HG03521 (cell line): ENCODE measurements at regions not wholly inside any gene's neighbourhood (a gene's known extent, or its start where the extent isn't known, plus 50 kb on each side); places are given as distances from the start of the nearest gene placed in this dataset.

Experiments
- ATAC-seq: cut with Tn5 transposase; IDR thresholded peaks from one replicate; pipeline ENCODE4 v1.9.1; 2021; ENCODE audit warnings: mild to moderate bottlenecking, moderate library complexity; ENCODE audit not compliant: unreplicated experiment

GRCh38 chr1:209276321-209276720 lies 307.2 kb upstream of the CAMK1G start:
- ATAC-seq: no peak

- ATAC-seq: no peak
Measured at GRCh38 chr1:209277662-209278061, 305.9 kb upstream of the CAMK1G start.

GRCh38 chr1:209291715-209292114 lies 291.8 kb upstream of the CAMK1G start:
- ATAC-seq: no peak

GRCh38 chr1:209302779-209303568 lies 280.5 kb upstream of the CAMK1G start:
- no peak for ATAC-seq

GRCh38 chr1:209304166-209304565 lies 279.3 kb upstream of the CAMK1G start:
- ATAC-seq: no peak

- no peak for ATAC-seq
Measured at GRCh38 chr1:209305221-209305954, 278.1 kb upstream of the CAMK1G start.

DNA sequence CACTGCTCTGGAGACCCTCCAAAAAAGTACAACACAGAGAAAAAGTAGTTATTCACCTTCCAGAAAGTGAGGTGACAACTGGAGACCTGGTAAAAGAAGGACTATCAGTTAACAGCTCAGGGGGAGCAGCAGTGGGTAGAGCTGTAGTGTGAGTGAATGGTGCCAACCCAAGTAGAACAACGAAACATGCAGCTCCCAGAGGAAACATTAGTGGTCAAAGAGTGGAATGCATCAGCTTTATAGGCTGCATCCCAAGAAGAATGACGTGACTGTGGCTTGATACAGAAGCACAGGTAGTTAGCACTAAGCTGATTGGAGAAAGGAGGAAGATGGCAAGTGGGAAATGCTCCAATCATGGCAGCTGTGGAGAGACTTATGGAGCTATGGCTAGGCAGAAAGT lies 275.7 kb upstream of the CAMK1G start:
- no peak for ATAC-seq

- no peak for ATAC-seq
Measured at GRCh38 chr1:209309198-209309597, 274.3 kb upstream of the CAMK1G start.

- no peak for ATAC-seq
Measured at GRCh38 chr1:209311770-209312169, 271.7 kb upstream of the CAMK1G start.

- ATAC-seq: no peak
Measured at GRCh38 chr1:209316929-209317328, 266.6 kb upstream of the CAMK1G start.

GRCh38 chr1:209318181-209319056 lies 265.1 kb upstream of the CAMK1G start:
- ATAC-seq: no peak

DNA sequence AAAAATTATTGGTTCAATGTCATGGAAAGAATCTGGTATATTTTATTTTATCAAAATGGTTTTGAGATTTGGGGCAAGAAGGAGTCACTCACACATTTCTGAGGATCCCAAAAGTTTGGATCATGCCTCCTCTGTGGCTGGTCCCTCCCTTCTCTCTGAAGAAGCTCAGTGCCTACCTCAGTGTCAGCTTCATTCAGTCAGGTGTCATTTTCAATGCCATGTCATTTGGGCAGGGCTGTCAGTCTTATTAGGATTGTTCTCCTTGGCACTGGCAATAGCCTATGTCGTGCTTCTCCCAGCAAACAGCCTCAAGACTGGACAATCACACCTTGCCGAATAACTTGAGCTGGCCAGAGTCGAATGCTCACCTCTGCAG lies 264.5 kb upstream of the CAMK1G start:
- no peak for ATAC-seq

DNA sequence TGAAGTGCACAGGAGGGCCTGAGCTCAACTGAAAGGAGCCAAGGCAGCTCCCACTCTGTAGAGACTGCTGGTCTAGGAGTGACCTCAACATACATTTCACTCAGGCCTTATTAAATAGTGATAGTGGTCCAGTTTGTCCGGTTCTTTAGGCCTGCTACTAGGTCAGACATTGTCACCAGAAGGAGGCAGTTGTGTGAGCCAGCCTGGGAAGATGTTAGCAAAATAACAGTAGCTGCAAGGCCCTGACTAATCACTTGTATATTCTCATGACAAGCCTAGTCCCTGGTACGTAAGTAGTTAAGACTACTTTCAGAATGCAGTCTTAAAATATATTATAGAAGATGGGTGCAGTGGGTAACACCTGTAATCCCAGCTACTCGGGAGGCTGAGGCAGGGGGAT lies 264.0 kb upstream of the CAMK1G start:
- ATAC-seq: no peak

GRCh38 chr1:209323743-209324142 lies 259.8 kb upstream of the CAMK1G start:
- ATAC-seq: no peak

- ATAC-seq: no peak
Measured at GRCh38 chr1:209324901-209325871, 258.3 kb upstream of the CAMK1G start.

DNA sequence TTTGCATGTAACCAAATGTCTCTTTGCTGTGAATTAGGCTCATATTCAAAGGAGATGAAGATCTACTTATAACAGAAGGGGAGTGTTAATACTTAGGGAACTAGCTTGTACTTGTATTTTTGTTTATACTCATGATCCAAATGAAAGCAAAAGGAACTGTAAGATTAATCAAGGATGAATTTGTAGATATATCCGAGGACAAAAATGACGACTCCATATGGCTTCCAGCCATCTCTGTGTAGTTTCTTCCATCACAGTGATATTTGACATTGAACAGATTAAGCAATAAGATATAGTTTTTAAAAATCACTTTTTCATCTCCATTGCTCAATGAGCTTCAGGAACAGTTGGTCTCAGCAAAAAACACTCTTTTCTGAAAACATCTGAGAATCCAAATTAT lies 257.4 kb upstream of the CAMK1G start:
- ATAC-seq: no peak

DNA sequence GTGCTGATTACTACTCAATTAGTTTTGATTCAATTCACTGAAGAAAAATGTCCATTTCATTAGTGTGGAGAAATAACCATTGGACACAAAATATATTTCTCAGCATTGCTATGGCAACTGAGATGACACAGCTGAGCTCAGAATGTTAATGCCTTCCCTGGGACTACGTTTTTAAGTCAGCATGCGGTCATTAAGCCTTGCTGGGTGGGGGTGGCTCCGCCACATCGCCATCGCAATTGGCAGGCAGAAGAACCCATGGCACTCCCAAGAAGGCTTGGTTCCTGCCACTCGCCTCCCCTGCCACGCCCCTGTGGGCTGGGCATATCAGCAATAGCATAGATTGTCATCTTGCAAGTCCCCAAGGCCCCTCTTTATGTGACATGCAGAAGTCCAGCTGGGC lies 256.7 kb upstream of the CAMK1G start:
- no peak for ATAC-seq

DNA sequence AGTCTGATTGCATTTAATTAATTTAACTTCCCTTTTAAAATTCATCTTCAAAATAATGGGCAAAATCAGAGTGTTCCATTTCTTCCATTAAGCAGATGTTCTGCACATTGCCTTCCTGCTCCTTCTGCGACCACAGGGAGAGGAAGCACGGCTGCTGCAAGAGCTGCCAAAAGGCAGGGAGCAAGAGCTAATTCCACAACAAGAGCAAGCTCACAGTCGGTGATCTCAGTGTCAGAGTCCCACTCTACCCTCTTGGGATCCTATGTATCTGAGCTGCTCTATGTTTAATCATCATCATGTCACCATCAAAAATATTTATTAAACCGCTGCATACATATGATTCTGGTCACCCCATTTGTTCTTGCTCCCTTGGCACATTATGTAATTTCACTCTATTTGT lies 255.3 kb upstream of the CAMK1G start:
- ATAC-seq: no peak

GRCh38 chr1:209335178-209335577 lies 248.3 kb upstream of the CAMK1G start:
- peak; percentile 89 for ATAC-seq

DNA sequence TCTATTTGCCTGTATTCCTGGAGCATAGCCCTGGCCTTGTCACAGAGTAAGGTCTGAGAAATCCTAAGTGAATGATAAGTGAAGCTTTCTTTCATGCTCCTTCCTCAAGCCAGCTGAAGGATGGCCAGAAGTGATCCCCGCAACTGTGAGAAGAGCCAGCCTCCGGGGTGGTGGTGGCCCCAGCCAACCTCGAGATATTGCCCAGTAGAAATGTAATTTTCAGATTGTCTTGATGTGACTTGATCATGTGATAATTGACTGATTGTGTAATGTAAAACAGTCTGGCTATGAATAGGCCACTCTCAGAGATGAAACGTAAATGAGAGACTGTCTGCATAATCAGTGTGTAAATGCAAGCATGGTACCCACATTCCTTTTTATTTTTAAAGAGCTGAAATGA lies 242.4 kb upstream of the CAMK1G start:
- no peak for ATAC-seq
